ENCODE measurements at regions not wholly inside any gene's neighbourhood (a gene's known extent, or its start where the extent isn't known, plus 50 kb on each side); places are given as distances from the start of the nearest gene placed in this dataset.

- TF ChIP-seq ATF3 (IDR thresholded peaks at IDR 0.05; ENCODE audit: insufficient read depth, low read depth, low read length) = no peak
Observed at GRCh38 chr6:144955392-144955791, 670.3 kb downstream of the UTRN start (continued).

Data from H1 (cell line).